ENCODE measurements at regions not wholly inside any gene's neighbourhood (a gene's known extent, or its start where the extent isn't known, plus 50 kb on each side); places are given as distances from the start of the nearest gene placed in this dataset.

DNA sequence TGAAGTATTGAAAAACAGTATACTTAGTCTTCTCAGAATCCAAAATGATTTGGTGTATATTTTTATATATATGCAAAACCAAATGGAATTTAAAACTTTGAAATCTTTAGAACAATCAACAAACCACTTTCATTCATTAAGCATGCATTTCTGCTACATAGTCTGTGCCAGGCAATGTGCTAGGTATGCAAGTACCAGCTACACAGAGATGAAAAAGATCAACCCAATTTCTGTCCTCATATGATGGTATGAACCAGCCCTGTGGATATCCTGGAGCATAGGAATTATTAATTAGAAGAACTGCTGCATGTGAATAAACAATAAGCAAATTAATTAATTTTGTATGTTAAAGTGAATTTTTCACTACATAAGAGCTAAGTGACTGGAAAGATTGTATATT lies 51.2 kb upstream of the RTN4 start:
- TF ChIP-seq, protein P1, sequence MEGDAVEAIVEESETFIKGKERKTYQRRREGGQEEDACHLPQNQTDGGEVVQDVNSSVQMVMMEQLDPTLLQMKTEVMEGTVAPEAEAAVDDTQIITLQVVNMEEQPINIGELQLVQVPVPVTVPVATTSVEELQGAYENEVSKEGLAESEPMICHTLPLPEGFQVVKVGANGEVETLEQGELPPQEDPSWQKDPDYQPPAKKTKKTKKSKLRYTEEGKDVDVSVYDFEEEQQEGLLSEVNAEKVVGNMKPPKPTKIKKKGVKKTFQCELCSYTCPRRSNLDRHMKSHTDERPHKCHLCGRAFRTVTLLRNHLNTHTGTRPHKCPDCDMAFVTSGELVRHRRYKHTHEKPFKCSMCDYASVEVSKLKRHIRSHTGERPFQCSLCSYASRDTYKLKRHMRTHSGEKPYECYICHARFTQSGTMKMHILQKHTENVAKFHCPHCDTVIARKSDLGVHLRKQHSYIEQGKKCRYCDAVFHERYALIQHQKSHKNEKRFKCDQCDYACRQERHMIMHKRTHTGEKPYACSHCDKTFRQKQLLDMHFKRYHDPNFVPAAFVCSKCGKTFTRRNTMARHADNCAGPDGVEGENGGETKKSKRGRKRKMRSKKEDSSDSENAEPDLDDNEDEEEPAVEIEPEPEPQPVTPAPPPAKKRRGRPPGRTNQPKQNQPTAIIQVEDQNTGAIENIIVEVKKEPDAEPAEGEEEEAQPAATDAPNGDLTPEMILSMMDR (conservative IDR thresholded peaks at IDR 0.05; ENCODE audit: low read depth, low read length), result no peak
- TF ChIP-seq SMC3 (IDR thresholded peaks at IDR 0.05; ENCODE audit: low read depth, low read length) (no peak), POLR2A (IDR thresholded peaks at IDR 0.05; ENCODE audit: low read depth, low read length) (no peak), RAD21 (IDR thresholded peaks at IDR 0.05; ENCODE audit: low read length) (no peak), CEBPB (IDR thresholded peaks at IDR 0.05; ENCODE audit: low read depth, low read length) (no peak), BHLHE40 (IDR thresholded peaks at IDR 0.05; ENCODE audit: low read depth, low read length) (no peak), MAFK (IDR thresholded peaks at IDR 0.05; ENCODE audit: low read depth, low read length) (no peak), RFX5 (IDR thresholded peaks at IDR 0.05; ENCODE audit: low read depth, low read length) (no peak), MXI1 (IDR thresholded peaks at IDR 0.05; ENCODE audit: borderline replicate concordance, low read depth, low read length) (no peak), RCOR1 (IDR thresholded peaks at IDR 0.05; ENCODE audit: insufficient replicate concordance, low read length) (no peak), FOS (IDR thresholded peaks at IDR 0.05; ENCODE audit: low read depth, low read length) (no peak)
- TF ChIP-seq, protein P2, sequence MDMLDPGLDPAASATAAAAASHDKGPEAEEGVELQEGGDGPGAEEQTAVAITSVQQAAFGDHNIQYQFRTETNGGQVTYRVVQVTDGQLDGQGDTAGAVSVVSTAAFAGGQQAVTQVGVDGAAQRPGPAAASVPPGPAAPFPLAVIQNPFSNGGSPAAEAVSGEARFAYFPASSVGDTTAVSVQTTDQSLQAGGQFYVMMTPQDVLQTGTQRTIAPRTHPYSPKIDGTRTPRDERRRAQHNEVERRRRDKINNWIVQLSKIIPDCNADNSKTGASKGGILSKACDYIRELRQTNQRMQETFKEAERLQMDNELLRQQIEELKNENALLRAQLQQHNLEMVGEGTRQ (IDR thresholded peaks at IDR 0.05; ENCODE audit: low read depth, low read length), result no peak
- TF ChIP-seq, protein P3, sequence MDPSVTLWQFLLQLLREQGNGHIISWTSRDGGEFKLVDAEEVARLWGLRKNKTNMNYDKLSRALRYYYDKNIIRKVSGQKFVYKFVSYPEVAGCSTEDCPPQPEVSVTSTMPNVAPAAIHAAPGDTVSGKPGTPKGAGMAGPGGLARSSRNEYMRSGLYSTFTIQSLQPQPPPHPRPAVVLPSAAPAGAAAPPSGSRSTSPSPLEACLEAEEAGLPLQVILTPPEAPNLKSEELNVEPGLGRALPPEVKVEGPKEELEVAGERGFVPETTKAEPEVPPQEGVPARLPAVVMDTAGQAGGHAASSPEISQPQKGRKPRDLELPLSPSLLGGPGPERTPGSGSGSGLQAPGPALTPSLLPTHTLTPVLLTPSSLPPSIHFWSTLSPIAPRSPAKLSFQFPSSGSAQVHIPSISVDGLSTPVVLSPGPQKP (IDR thresholded peaks at IDR 0.05; ENCODE audit: borderline replicate concordance, low read depth, low read length), result no peak

Data from IMR-90 (cell line).